HepG2 (cell line): ENCODE measurements at regions not wholly inside any gene's neighbourhood (a gene's known extent, or its start where the extent isn't known, plus 50 kb on each side); places are given as distances from the start of the nearest gene placed in this dataset.

Experiments used
- ATAC-seq: fragments of 200-7000 bp; cut with Tn5 transposase; 3 replicates; pipeline ENCODE4 v1.9.1; 2020; ENCODE audit warnings: mild to moderate bottlenecking, moderate library complexity
- BruUV-seq: library from RNA; stranded (reverse); fragments of 400-500 nt; replicated peaks from 2 replicates; lab custom pipeline; 2021; lab: Mats Ljungman, UMichigan
- CTCF ChIA-PET: fragments of 300-600 bp; formaldehyde crosslinking; extraction: SDS; loops from one replicate; lab custom pipeline; 2021; ENCODE audit warnings: low total read pairs, inconsistent platforms, low intra/inter-chr PET ratio; lab: Yijun Ruan, JAX
- POLR2A ChIA-PET: fragments of 350-600 bp; sonication (Branson Sonifier 250); formaldehyde crosslinking; loops from one replicate; lab custom pipeline; 2020; ENCODE audit warnings: antibody characterized with exemption, inconsistent platforms; lab: Yijun Ruan, JAX
- DNase-seq: peaks from one replicate; pipeline ENCODE4 v3.0.0-alpha.2; 2015; ENCODE audit warnings: low spot score
- FAIRE-seq: peaks from 3 replicates; lab custom pipeline; 2011; peaks lifted over from hg19 to GRCh38; lab: Jason Lieb, UNC
- H2AFZ ChIP-seq: one replicate; pipeline ENCODE4 v1.6.1; 2011; ENCODE audit warnings: low read length, inconsistent platforms
- H3K27ac ChIP-seq: fragments of 300-600 bp; 3 replicates; pipeline ENCODE4 v1.8.0; 2011; ENCODE audit warnings: mixed run types, mild to moderate bottlenecking, mixed read lengths, low read length, inconsistent platforms; ENCODE audit not compliant: insufficient read depth; ENCODE audit errors: extremely low read length
- H3K27me3 ChIP-seq, 2 experiments: fragments of 200-600 bp in 1 of 2; 2 replicates in 1 of 2; 3 replicates in 1 of 2; pipeline versions ENCODE4 v1.6.0 to v1.8.0; 2011; ENCODE audit warnings: low read length in 2 of 2, mild to moderate bottlenecking in 2 of 2, moderate library complexity in 2 of 2, inconsistent platforms in 1 of 2; ENCODE audit not compliant: insufficient read depth in 2 of 2, control insufficient read depth in 1 of 2
- H3K36me3 ChIP-seq, 2 experiments: fragments of 200-600 bp in 1 of 2; replicated peaks in 1 of 2; 2 replicates in 1 of 2; 3 replicates in 1 of 2; pipeline versions ENCODE4 v1.5.1 to v1.8.0; 2011; ENCODE audit warnings: low read length in 2 of 2, inconsistent platforms in 1 of 2; ENCODE audit not compliant: insufficient read depth in 2 of 2, control insufficient read depth in 1 of 2
- H3K4me1 ChIP-seq: 2 replicates; pipeline ENCODE4 v1.5.1; 2012; ENCODE audit warnings: low read length, inconsistent platforms; ENCODE audit not compliant: insufficient read depth
- H3K4me2 ChIP-seq: 2 replicates; pipeline ENCODE4 v1.6.0; 2011; ENCODE audit warnings: low read depth, low read length, inconsistent platforms
- H3K4me3 ChIP-seq, 3 experiments: fragments of 200-600 bp in 1 of 3; sonication (generic), shearing (Covaris generic) in 1 of 3; replicated peaks in 1 of 3; 2 replicates each; pipeline ENCODE4 v1.5.1; 2011 to 2016; ENCODE audit warnings: low read length in 3 of 3, inconsistent platforms in 2 of 3, low read depth in 2 of 3, mild to moderate bottlenecking in 2 of 3, control low read depth in 1 of 3, mixed read lengths in 1 of 3; ENCODE audit not compliant: insufficient read depth in 1 of 3
- H3K79me2 ChIP-seq: one replicate; pipeline ENCODE4 v1.6.1; 2011; ENCODE audit warnings: low read length, inconsistent platforms; ENCODE audit not compliant: insufficient read depth
- H3K9ac ChIP-seq: 2 replicates; pipeline ENCODE4 v1.6.0; 2011; ENCODE audit warnings: mild to moderate bottlenecking, low read depth, low read length, inconsistent platforms; ENCODE audit not compliant: insufficient read depth
- H3K9me3 ChIP-seq: 2 replicates; pipeline ENCODE4 v1.5.1; 2012; ENCODE audit warnings: mild to moderate bottlenecking, low read length
- H4K20me1 ChIP-seq: 2 replicates; pipeline ENCODE4 v1.6.0; 2011; ENCODE audit warnings: inconsistent platforms, mild to moderate bottlenecking, low read length, moderate library complexity; ENCODE audit not compliant: insufficient read depth
- CENPX ChIP-seq: sonication (generic); formaldehyde crosslinking; IDR thresholded peaks from 2 replicates; pipeline ENCODE4 v1.9.0; 2021; ENCODE audit warnings: mild to moderate bottlenecking, missing genetic modification reagents, moderate library complexity
- FOXO1 ChIP-seq: sonication (generic); formaldehyde crosslinking; IDR thresholded peaks from 2 replicates; pipeline ENCODE4 v1.4.0; 2020; ENCODE audit warnings: missing genetic modification reagents
- KLF16 ChIP-seq, 2 experiments: sonication (generic) in 1 of 2; formaldehyde crosslinking in 1 of 2; IDR thresholded peaks; 2 replicates each; pipeline versions ENCODE4 v1.6.1 to v1.8.0; 2016 to 2023; ENCODE audit warnings: missing genetic modification reagents in 2 of 2, missing compliant biosample characterization in 1 of 2
- NAIF1 ChIP-seq: sonication (generic); formaldehyde crosslinking; IDR thresholded peaks from 2 replicates; pipeline ENCODE4 v1.5.0; 2020; ENCODE audit warnings: mild to moderate bottlenecking, missing genetic modification reagents, borderline replicate concordance
- NR2C2 ChIP-seq: sonication (generic); formaldehyde crosslinking; IDR thresholded peaks from 2 replicates; pipeline ENCODE4 v1.4.0; 2020; ENCODE audit warnings: missing genetic modification reagents, mild to moderate bottlenecking, moderate library complexity, borderline replicate concordance
- RARA ChIP-seq: IDR thresholded peaks from 2 replicates; pipeline ENCODE4 v1.6.1; 2016; ENCODE audit warnings: missing genetic modification reagents, missing compliant biosample characterization
- SIX1 ChIP-seq: sonication (generic); formaldehyde crosslinking; IDR thresholded peaks from 2 replicates; pipeline ENCODE4 v1.4.0; 2020; ENCODE audit warnings: missing genetic modification reagents, borderline replicate concordance
- SUZ12 ChIP-seq: fragments of 150-350 bp; IDR thresholded peaks from 2 replicates; pipeline ENCODE4 v1.6.1; 2014; ENCODE audit warnings: low read depth, low read length
- TFE3 ChIP-seq: IDR thresholded peaks from 2 replicates; pipeline ENCODE4 v1.6.1; 2016
- ZNF331 ChIP-seq: sonication (generic); formaldehyde crosslinking; IDR thresholded peaks from 2 replicates; pipeline ENCODE4 v1.4.0; 2020; ENCODE audit warnings: missing genetic modification reagents
- ZNF720 ChIP-seq: sonication (generic); formaldehyde crosslinking; IDR thresholded peaks from 2 replicates; pipeline ENCODE4 v1.4.0; 2020; ENCODE audit warnings: missing genetic modification reagents
- ZNF780A ChIP-seq: sonication (generic); formaldehyde crosslinking; IDR thresholded peaks from 2 replicates; pipeline ENCODE4 v1.8.0; 2022; ENCODE audit warnings: mild to moderate bottlenecking, missing genetic modification reagents, moderate library complexity
- ZSCAN12 ChIP-seq: sonication (generic); formaldehyde crosslinking; IDR thresholded peaks from 2 replicates; pipeline ENCODE4 v1.9.0; 2021; ENCODE audit warnings: mild to moderate bottlenecking, missing genetic modification reagents
- WGBS: methylation state at CpG from one replicate; pipeline ENCODE4 v1.1.6; 2017; ENCODE audit warnings: low lambda C conversion rate; 5-methylcytosine and 5-hydroxymethylcytosine counted together
- in situ Hi-C: cut with HindIII; loops from 2 replicates; pipeline ENCODE4 v1.10.0; 2017; ENCODE audit warnings: low pct_unique_long_range_greater_than_20kb; ENCODE audit not compliant: extremely low pct_ligation_motif_present
- intact Hi-C: fragments of 100-400 bp; cut with micrococcal nuclease; formaldehyde crosslinking; loops from one replicate; pipeline ENCODE4 v1.10.0; 2022; ENCODE audit not compliant: unreplicated experiment
- TF ChIP-seq, protein P1 (sequence below): sonication (generic); formaldehyde crosslinking; IDR thresholded peaks from 2 replicates; pipeline ENCODE4 v1.5.0; 2020; ENCODE audit warnings: missing genetic modification reagents, mild to moderate bottlenecking, borderline replicate concordance
- TF ChIP-seq, protein P2 (sequence below): sonication (generic); formaldehyde crosslinking; IDR thresholded peaks from 2 replicates; pipeline ENCODE4 v1.4.0; 2020; ENCODE audit warnings: missing genetic modification reagents

DNA sequence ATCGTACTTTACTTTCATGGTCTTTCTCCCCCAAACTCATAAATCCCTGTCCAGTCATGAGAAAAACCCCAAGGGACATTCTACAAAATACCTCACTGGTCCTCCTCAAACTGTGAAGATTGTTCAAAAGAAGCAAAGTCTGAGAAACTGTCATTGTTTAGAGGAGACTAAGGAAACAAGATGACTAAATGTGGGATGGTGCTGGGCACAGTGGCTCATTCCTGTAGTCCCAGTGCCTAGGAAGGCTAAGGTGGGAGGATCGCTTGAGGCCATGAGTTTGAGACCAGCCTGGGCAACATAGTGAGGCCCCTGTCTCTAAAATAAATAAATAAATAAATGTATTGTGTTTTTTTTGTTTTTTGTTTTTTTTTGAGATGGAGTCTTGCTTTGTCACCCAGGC lies 74.2 kb upstream of the SCAF11 start:
- 43% methylated on average over 2 of the region's 2 CpGs for WGBS

More for the DNA sequence above, 74.2 kb upstream of the SCAF11 start:
- ChIA-PET CTCF (no interaction called here), POLR2A (no interaction called here)
- FAIRE-seq (no peak), DNase-seq (no peak), ATAC-seq (no peak)
- TF ChIP-seq CENPX (no peak), ZSCAN12 (CRISPR knock-in tag) (no peak), RARA (CRISPR knock-in tag) (no peak), SIX1 (CRISPR knock-in tag) (no peak), TFE3 (CRISPR knock-in tag) (no peak), NAIF1 (CRISPR knock-in tag) (no peak), ZNF780A (CRISPR knock-in tag) (no peak), FOXO1 (CRISPR knock-in tag) (no peak), SUZ12 (no peak), KLF16 (CRISPR knock-in tag; IDR thresholded peaks at IDR 0.05) (no peak), ZNF720 (CRISPR knock-in tag) (no peak), ZNF331 (no peak), NR2C2 (CRISPR knock-in tag) (no peak)
- TF ChIP-seq, protein P1, sequence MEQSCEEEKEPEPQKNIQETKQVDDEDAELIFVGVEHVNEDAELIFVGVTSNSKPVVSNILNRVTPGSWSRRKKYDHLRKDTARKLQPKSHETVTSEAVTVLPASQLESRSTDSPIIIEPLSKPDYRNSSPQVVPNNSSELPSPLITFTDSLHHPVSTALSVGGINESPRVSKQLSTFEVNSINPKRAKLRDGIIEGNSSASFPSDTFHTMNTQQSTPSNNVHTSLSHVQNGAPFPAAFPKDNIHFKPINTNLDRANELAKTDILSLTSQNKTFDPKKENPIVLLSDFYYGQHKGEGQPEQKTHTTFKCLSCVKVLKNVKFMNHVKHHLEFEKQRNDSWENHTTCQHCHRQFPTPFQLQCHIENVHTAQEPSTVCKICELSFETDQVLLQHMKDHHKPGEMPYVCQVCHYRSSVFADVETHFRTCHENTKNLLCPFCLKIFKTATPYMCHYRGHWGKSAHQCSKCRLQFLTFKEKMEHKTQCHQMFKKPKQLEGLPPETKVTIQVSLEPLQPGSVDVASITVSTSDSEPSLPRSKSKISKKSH (CRISPR knock-in tag): no peak
- TF ChIP-seq, protein P2, sequence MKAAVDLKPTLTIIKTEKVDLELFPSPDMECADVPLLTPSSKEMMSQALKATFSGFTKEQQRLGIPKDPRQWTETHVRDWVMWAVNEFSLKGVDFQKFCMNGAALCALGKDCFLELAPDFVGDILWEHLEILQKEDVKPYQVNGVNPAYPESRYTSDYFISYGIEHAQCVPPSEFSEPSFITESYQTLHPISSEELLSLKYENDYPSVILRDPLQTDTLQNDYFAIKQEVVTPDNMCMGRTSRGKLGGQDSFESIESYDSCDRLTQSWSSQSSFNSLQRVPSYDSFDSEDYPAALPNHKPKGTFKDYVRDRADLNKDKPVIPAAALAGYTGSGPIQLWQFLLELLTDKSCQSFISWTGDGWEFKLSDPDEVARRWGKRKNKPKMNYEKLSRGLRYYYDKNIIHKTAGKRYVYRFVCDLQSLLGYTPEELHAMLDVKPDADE: no peak
- Histone ChIP-seq H2AFZ (no peak overlapping the region), H3K27me3 (no peaks in the 10 kb centered on the region), H3K4me3 (no peak overlapping the region), H3K27ac (no peak overlapping the region), H3K4me1 (no peaks in the 10 kb centered on the region), H3K9me3 (peaks cover 8% of the 10 kb centered on the region), H3K79me2 (no peaks in the 10 kb centered on the region), H3K4me2 (no peak overlapping the region), H3K36me3 (no peaks in the 10 kb centered on the region), H3K9ac (no peak overlapping the region), H4K20me1 (no peaks in the 10 kb centered on the region)
- intact Hi-C loops: no loop called here
- in situ Hi-C loops: no loop called here
- no TSS peak for BruUV-seq
